Gastroesophageal sphincter (tissue), 3 donors: ENCODE measurements at regions not wholly inside any gene's neighbourhood (a gene's known extent, or its start where the extent isn't known, plus 50 kb on each side); places are given as distances from the start of the nearest gene placed in this dataset.

Experiments used
- EP300 ChIP-seq: sonication (generic); formaldehyde crosslinking; IDR thresholded peaks from one replicate; pipeline ENCODE4 v1.6.1; 2017; ENCODE audit warnings: antibody characterized with exemption, mild to moderate bottlenecking
- POLR2AphosphoS5 ChIP-seq: sonication (generic); formaldehyde crosslinking; IDR thresholded peaks from one replicate; pipeline ENCODE4 v1.6.1; 2017; ENCODE audit warnings: antibody characterized with exemption
- TF ChIP-seq, protein P1 (sequence below), 4 experiments: fragments of 200-600 bp in 2 of 4; fragments of 450-650 bp in 2 of 4; sonication (generic) in 1 of 4; IDR thresholded peaks; one replicate each; pipeline ENCODE4 v1.5.1; 2017 to 2019; ENCODE audit warnings: antibody characterized with exemption in 4 of 4, mild to moderate bottlenecking in 2 of 4, moderate library complexity in 2 of 4

DNA sequence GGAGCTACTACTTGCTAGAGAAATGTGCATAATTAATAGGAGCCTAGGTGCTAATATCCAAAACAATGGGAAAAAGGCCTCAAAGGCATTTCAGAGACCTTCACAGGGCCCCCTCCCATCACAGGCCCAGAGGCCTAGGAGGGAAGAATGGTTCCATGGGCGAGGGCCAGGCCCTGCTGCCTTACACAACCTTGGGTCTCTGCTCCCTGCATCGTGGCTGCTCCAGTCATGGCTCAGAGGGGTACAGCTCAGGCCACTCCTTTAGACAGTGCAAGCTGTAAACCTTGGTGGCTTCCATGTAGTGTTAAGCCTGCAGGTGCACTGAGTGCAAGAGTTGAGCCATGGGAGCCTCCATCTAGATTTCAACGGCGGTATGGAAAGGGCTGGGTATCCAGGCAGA lies 429.2 kb downstream of the FIGN start:
- TF ChIP-seq, protein P1, sequence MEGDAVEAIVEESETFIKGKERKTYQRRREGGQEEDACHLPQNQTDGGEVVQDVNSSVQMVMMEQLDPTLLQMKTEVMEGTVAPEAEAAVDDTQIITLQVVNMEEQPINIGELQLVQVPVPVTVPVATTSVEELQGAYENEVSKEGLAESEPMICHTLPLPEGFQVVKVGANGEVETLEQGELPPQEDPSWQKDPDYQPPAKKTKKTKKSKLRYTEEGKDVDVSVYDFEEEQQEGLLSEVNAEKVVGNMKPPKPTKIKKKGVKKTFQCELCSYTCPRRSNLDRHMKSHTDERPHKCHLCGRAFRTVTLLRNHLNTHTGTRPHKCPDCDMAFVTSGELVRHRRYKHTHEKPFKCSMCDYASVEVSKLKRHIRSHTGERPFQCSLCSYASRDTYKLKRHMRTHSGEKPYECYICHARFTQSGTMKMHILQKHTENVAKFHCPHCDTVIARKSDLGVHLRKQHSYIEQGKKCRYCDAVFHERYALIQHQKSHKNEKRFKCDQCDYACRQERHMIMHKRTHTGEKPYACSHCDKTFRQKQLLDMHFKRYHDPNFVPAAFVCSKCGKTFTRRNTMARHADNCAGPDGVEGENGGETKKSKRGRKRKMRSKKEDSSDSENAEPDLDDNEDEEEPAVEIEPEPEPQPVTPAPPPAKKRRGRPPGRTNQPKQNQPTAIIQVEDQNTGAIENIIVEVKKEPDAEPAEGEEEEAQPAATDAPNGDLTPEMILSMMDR (IDR thresholded peaks at IDR 0.05): no peak
- TF ChIP-seq EP300: no peak
- no peak for TF ChIP-seq POLR2AphosphoS5
